SK-N-SH (cell line): ENCODE measurements at regions not wholly inside any gene's neighbourhood (a gene's known extent, or its start where the extent isn't known, plus 50 kb on each side); places are given as distances from the start of the nearest gene placed in this dataset.

Experiments used
- CHD2 ChIP-seq: fragments of 150-350 bp; IDR thresholded peaks from 2 replicates; pipeline ENCODE4 v1.6.1; 2018; ENCODE audit warnings: low read length; ENCODE audit not compliant: partially characterized antibody
- CTCF ChIP-seq: fragments of 200-600 bp; sonication (generic); IDR thresholded peaks from 2 replicates; pipeline ENCODE4 v1.6.1; 2017; ENCODE audit warnings: antibody characterized with exemption, mild to moderate bottlenecking, moderate library complexity
- ELF1 ChIP-seq: IDR thresholded peaks from 2 replicates; pipeline ENCODE4 v1.4.0; 2012
- FOXJ3 ChIP-seq: sonication (generic); formaldehyde crosslinking; IDR thresholded peaks from 2 replicates; pipeline ENCODE4 v1.5.1; 2020; ENCODE audit warnings: mild to moderate bottlenecking, missing genetic modification reagents
- JUND ChIP-seq: IDR thresholded peaks from 2 replicates; pipeline ENCODE4 v1.4.0; 2012
- NFIC ChIP-seq: IDR thresholded peaks from 2 replicates; pipeline ENCODE4 v1.4.0; 2012; ENCODE audit warnings: borderline replicate concordance
- NRF1 ChIP-seq: IDR thresholded peaks from 2 replicates; pipeline ENCODE4 v1.6.1; 2012; ENCODE audit warnings: low read depth, mild to moderate bottlenecking, low read length
- POLR2AphosphoS5 ChIP-seq: IDR thresholded peaks from 2 replicates; pipeline ENCODE4 v1.6.1; 2012; ENCODE audit warnings: low read depth, low read length
- RAD21 ChIP-seq: IDR thresholded peaks from 2 replicates; pipeline ENCODE4 v1.6.1; 2012; ENCODE audit warnings: mild to moderate bottlenecking, low read length
- RCOR1 ChIP-seq: fragments of 150-350 bp; IDR thresholded peaks from 2 replicates; pipeline ENCODE4 v1.6.1; 2017; ENCODE audit warnings: antibody characterized with exemption, low read length
- RFX5 ChIP-seq: IDR thresholded peaks from 2 replicates; pipeline ENCODE4 v1.6.1; 2012; ENCODE audit warnings: mild to moderate bottlenecking, improper control_type of control experiment, low read length
- TCF12 ChIP-seq: IDR thresholded peaks from 2 replicates; pipeline ENCODE4 v1.4.0; 2012
- YY1 ChIP-seq: IDR thresholded peaks from 2 replicates; pipeline ENCODE4 v1.4.0; 2012; ENCODE audit warnings: low read depth, mild to moderate bottlenecking

- TF ChIP-seq CTCF (no peak), CHD2 (no peak), JUND (no peak), TCF12 (no peak), YY1 (no peak), RAD21 (no peak), RFX5 (no peak), POLR2AphosphoS5 (no peak), RCOR1 (no peak), FOXJ3 (CRISPR knock-in tag) (no peak), ELF1 (no peak), NRF1 (no peak), NFIC (no peak)
Measured at GRCh38 chr16:5735444-5735843, 637.8 kb upstream of the EEF2KMT start.
